Upper lobe of left lung (tissue), 4 donors: ENCODE measurements at regions not wholly inside any gene's neighbourhood (a gene's known extent, or its start where the extent isn't known, plus 50 kb on each side); places are given as distances from the start of the nearest gene placed in this dataset.

Experiments used
- CTCF ChIP-seq, 6 experiments: fragments of 450-650 bp in 4 of 6; fragments of 200-600 bp in 2 of 6; sonication (generic) in 2 of 6; IDR thresholded peaks; one replicate each; pipeline ENCODE4 v1.5.1; 2016 to 2019; ENCODE audit warnings: antibody characterized with exemption in 6 of 6
- EP300 ChIP-seq, 4 donors: sonication (generic); formaldehyde crosslinking; IDR thresholded peaks; one replicate each; pipeline ENCODE4 v1.5.1; 2017; ENCODE audit warnings: antibody characterized with exemption in 4 of 4, control low read depth in 2 of 4
- POLR2A ChIP-seq, 4 donors: fragments of 450-650 bp; IDR thresholded peaks; one replicate each; pipeline ENCODE4 v1.5.1; 2016 to 2017; ENCODE audit warnings: antibody characterized with exemption in 4 of 4, mild to moderate bottlenecking in 2 of 4
- POLR2AphosphoS5 ChIP-seq, 2 donors: sonication (generic); formaldehyde crosslinking; IDR thresholded peaks; one replicate each; pipeline ENCODE4 v1.5.1; 2017; ENCODE audit warnings: antibody characterized with exemption in 2 of 2

GRCh38 chr4:130077275-130077674, 981.3 kb downstream of the C4orf33 start:
- TF ChIP-seq POLR2A (IDR thresholded peaks at IDR 0.05) (no peak), CTCF (IDR thresholded peaks at IDR 0.05) (no peak), EP300 (IDR thresholded peaks at IDR 0.05) (no peak), POLR2AphosphoS5 (IDR thresholded peaks at IDR 0.05) (no peak)
